Heart left ventricle (tissue), 16 donors: ENCODE measurements at regions not wholly inside any gene's neighbourhood (a gene's known extent, or its start where the extent isn't known, plus 50 kb on each side); places are given as distances from the start of the nearest gene placed in this dataset.

ENCODE experiments used
- ATAC-seq, 4 donors: fragments of 200-7000 bp; cut with Tn5 transposase; one replicate each; pipeline ENCODE4 v1.9.1; 2020 to 2022; ENCODE audit warnings: moderate library complexity in 4 of 4, mild to moderate bottlenecking in 3 of 4, moderate number of reproducible peaks in 1 of 4
- DNase-seq, 5 donors: peaks; one replicate each; pipeline ENCODE4 v3.0.0-alpha.2; 2020
- H3K27ac ChIP-seq, 12 donors: fragments of 200-600 bp; sonication (generic) in 4 of 12; one replicate each; pipeline versions ENCODE4 v1.5.0 to v1.8.0; 2016 to 2022; ENCODE audit warnings: mild to moderate bottlenecking in 2 of 12
- H3K27me3 ChIP-seq, 9 donors: fragments of 200-600 bp; sonication (generic) in 2 of 9; one replicate each; pipeline versions ENCODE4 v1.5.1 to v1.8.0; 2016 to 2022; ENCODE audit warnings: mild to moderate bottlenecking in 3 of 9
- H3K36me3 ChIP-seq, 9 donors: fragments of 200-600 bp; sonication (generic) in 2 of 9; one replicate each; pipeline versions ENCODE4 v1.5.0 to v1.8.0; 2018 to 2022; ENCODE audit warnings: mild to moderate bottlenecking in 2 of 9
- H3K4me1 ChIP-seq, 12 donors: fragments of 200-600 bp; sonication (generic) in 4 of 12; one replicate each; pipeline versions ENCODE4 v1.5.0 to v1.8.0; 2016 to 2022; ENCODE audit warnings: mild to moderate bottlenecking in 3 of 12
- H3K4me3 ChIP-seq, 12 donors: fragments of 200-600 bp; sonication (generic) in 4 of 12; one replicate each; pipeline versions ENCODE4 v1.5.0 to v1.8.0; 2017 to 2022; ENCODE audit warnings: mild to moderate bottlenecking in 9 of 12, moderate library complexity in 4 of 12
- H3K9me3 ChIP-seq, 12 donors: fragments of 200-600 bp; sonication (generic) in 4 of 12; one replicate each; pipeline versions ENCODE4 v1.5.0 to v1.8.0; 2016 to 2022; ENCODE audit warnings: mild to moderate bottlenecking in 1 of 12
- POLR2A ChIP-seq, 2 donors: fragments of 450-650 bp; IDR thresholded peaks; one replicate each; pipeline ENCODE4 v1.6.1; 2017; ENCODE audit warnings: antibody characterized with exemption in 2 of 2, mild to moderate bottlenecking in 2 of 2, moderate library complexity in 2 of 2
- WGBS, 4 donors: extraction: QIAGEN DNeasy Blood & Tissue Kit in 2 of 4; methylation state at CpG; one replicate each; pipeline versions ENCODE4 v1.1.5 to v1.1.7; 2013 to 2018; 5-methylcytosine and 5-hydroxymethylcytosine counted together
- intact Hi-C, 10 donors: fragments of 100-400 bp; cut with DNase I; formaldehyde crosslinking; loops; one replicate each; pipeline versions ENCODE4 v1.11.1 to v1.14.2; 2022
- TF ChIP-seq, protein P1 (sequence below), 12 donors: fragments of 200-600 bp; sonication (generic) in 4 of 12; IDR thresholded peaks; one replicate each; pipeline versions ENCODE4 v1.5.0 to v1.8.0; 2018 to 2022; ENCODE audit warnings: antibody characterized with exemption in 12 of 12, mild to moderate bottlenecking in 5 of 12
- donor health status: ischemic (EF 13 %, LVEDD 7.1; RV severe dilation, severe dysfunction).
- donor health status: healthy with polysubstance abuse.
- donor health status: DM: no; HTN: yes; CAD: no.
- donor health status: DM: no; HTN: no; CAD: no.
- donor health status: ischemic (EF 25% LVEDD 6.9; RV normal size, moderate dysfunction).
- donor health status: ischemic (EF 25% LVEDD 5.7; RV mildly dilated, moderate dysfunction).
- donor health status: healthy.
- donor health status: DM: yes; HTN: yes; CAD: no.
- donor health status: ischemic (EF 35%, LVEDD 5.7; RV mildly dilated, moderate dysfunction).
- donor health status: nonischemic (EF 11% LVEDD 7.7; RV severe dilation, severe dysfunction).
- donor health status: DM: yes; HTN: yes; CAD: no.
- donor health status: PGD.
- donor health status: ischemic (EF 29% LVEDD 5.4; RV normal size, mild dysfunction).
- donor health status: nonischemic (EF 23%, LVEDD 6.1; RV moderate dilation, normal function).

GRCh38 chr6:132126150-132126549 is 175.0 kb upstream of the CCN2 start:
- no peaks in the 10 kb centered on the region for H3K36me3 ChIP-seq
- no peak for TF ChIP-seq POLR2A (IDR thresholded peaks at IDR 0.05)
- TF ChIP-seq, protein P1, sequence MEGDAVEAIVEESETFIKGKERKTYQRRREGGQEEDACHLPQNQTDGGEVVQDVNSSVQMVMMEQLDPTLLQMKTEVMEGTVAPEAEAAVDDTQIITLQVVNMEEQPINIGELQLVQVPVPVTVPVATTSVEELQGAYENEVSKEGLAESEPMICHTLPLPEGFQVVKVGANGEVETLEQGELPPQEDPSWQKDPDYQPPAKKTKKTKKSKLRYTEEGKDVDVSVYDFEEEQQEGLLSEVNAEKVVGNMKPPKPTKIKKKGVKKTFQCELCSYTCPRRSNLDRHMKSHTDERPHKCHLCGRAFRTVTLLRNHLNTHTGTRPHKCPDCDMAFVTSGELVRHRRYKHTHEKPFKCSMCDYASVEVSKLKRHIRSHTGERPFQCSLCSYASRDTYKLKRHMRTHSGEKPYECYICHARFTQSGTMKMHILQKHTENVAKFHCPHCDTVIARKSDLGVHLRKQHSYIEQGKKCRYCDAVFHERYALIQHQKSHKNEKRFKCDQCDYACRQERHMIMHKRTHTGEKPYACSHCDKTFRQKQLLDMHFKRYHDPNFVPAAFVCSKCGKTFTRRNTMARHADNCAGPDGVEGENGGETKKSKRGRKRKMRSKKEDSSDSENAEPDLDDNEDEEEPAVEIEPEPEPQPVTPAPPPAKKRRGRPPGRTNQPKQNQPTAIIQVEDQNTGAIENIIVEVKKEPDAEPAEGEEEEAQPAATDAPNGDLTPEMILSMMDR (IDR thresholded peaks at IDR 0.05), result no peak
- intact Hi-C loops, result no loop called here
- WGBS, 4 donors, result 88 to 98% (median 97%) methylated on average over 2 of the region's 2 CpGs
- H3K4me1 ChIP-seq, result peaks cover 0 to 16% (median 6%) of the 10 kb centered on the region in 12 donors
- no peak for ATAC-seq
- no peaks in the 10 kb centered on the region for H3K27me3 ChIP-seq
- H3K9me3 ChIP-seq, result no peaks in the 10 kb centered on the region
- H3K4me3 ChIP-seq, result no peak overlapping the region
- no peak for DNase-seq
- H3K27ac ChIP-seq, result no peak overlapping the region

- ATAC-seq (peak in 3 of 4 donors; percentile 61 to 90 (median 68)), DNase-seq (no peak)
- no peak overlapping the region for H3K27ac ChIP-seq
- H3K4me1 ChIP-seq, result peaks cover 0 to 8% (median 0%) of the 10 kb centered on the region in 12 donors
- TF ChIP-seq POLR2A (IDR thresholded peaks at IDR 0.05), result no peak
- no peak overlapping the region for H3K4me3 ChIP-seq
- H3K9me3 ChIP-seq, result no peaks in the 10 kb centered on the region
- H3K27me3 ChIP-seq, result no peaks in the 10 kb centered on the region
- WGBS, 4 donors, result 44 to 61% (median 52%) methylated on average over 4 of the region's 4 CpGs
- intact Hi-C loops, result no loop called here
- H3K36me3 ChIP-seq, result no peaks in the 10 kb centered on the region
Observed at GRCh38 chr6:132122871-132123270, 171.7 kb upstream of the CCN2 start.

GRCh38 chr6:132122176-132122575 is 171.0 kb upstream of the CCN2 start:
- intact Hi-C loops, result no loop called here
- Histone ChIP-seq H3K27me3 (no peaks in the 10 kb centered on the region), H3K9me3 (no peaks in the 10 kb centered on the region), H3K4me1 (peaks cover 0 to 8% (median 0%) of the 10 kb centered on the region in 12 donors), H3K36me3 (no peaks in the 10 kb centered on the region), H3K27ac (no peak overlapping the region), H3K4me3 (no peak overlapping the region)
- no peak for TF ChIP-seq POLR2A (IDR thresholded peaks at IDR 0.05)
- TF ChIP-seq, protein P1 (IDR thresholded peaks at IDR 0.05), result no peak
- ATAC-seq (no peak), DNase-seq (no peak)

DNA sequence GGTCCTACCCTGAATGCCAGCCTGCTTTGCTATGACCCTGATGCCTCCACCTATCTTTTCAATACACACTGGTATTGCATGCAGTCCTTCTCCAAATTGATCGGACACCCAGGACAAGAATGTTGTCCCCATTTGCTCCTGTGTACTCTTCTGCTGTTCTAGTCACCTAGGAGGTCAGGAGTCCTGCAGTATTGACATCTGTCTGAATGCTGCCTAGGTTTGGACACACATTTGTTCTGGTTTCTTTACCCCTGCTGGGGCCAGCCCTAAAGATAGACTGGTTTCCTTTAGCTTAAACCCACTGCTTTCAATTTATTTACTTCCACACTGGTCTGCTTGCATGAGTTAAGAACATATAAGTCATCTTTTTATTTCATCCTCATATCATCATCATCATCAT is 167.0 kb upstream of the CCN2 start:
- no peak overlapping the region for H3K4me3 ChIP-seq
- 93 to 100% (median 96%) methylated on average over 1 of the region's 1 CpG for WGBS, 4 donors
- H3K36me3 ChIP-seq, result no peaks in the 10 kb centered on the region
- no peak overlapping the region for H3K27ac ChIP-seq
- intact Hi-C loops, result no loop called here
- TF ChIP-seq, protein P1 (IDR thresholded peaks at IDR 0.05), result no peak
- no peak for TF ChIP-seq POLR2A (IDR thresholded peaks at IDR 0.05)
- H3K4me1 ChIP-seq, result peaks cover 0 to 8% (median 0%) of the 10 kb centered on the region in 12 donors
- no peaks in the 10 kb centered on the region for H3K9me3 ChIP-seq
- DNase-seq, result no peak
- H3K27me3 ChIP-seq, result no peaks in the 10 kb centered on the region
- no peak for ATAC-seq

GRCh38 chr6:132115714-132116366 is 164.7 kb upstream of the CCN2 start:
- DNase-seq (no peak), ATAC-seq (peak in 2 of 4 donors; percentile 20 to 49)
- H3K4me3 ChIP-seq, result peak overlapping the region in 8 of 12 donors; percentile 16 to 53 (median 33)
- 57 to 63% (median 62%) methylated on average over 7 of the region's 7 CpGs for WGBS, 4 donors
- no peaks in the 10 kb centered on the region for H3K36me3 ChIP-seq
- intact Hi-C loops, result no loop called here
- H3K4me1 ChIP-seq, result peaks cover 0 to 7% (median 0%) of the 10 kb centered on the region in 12 donors
- no peaks in the 10 kb centered on the region for H3K27me3 ChIP-seq
- H3K27ac ChIP-seq, result peak overlapping the region in 8 of 12 donors; percentile 19 to 70 (median 58)
- TF ChIP-seq POLR2A (IDR thresholded peaks at IDR 0.05), result no peak
- TF ChIP-seq, protein P1 (IDR thresholded peaks at IDR 0.05), result no peak
- peaks cover 0 to 3% (median 0%) of the 10 kb centered on the region in 12 donors for H3K9me3 ChIP-seq
